ENCODE measurements at regions not wholly inside any gene's neighbourhood (a gene's known extent, or its start where the extent isn't known, plus 50 kb on each side); places are given as distances from the start of the nearest gene placed in this dataset.

GRCh38 chr3:197456261-197457091 is 99.3 kb downstream of the BDH1 start (continued):
- TF ChIP-seq ZSCAN31 (CRISPR knock-in tag; IDR thresholded peaks at IDR 0.05; ENCODE audit: low read depth) (0 out of 2 replicates have a peak, but pooled peaks have one; percentile 9), ZNF441 (CRISPR knock-in tag; IDR thresholded peaks at IDR 0.05; ENCODE audit: borderline replicate concordance) (no peak), CBFB (CRISPR knock-in tag; IDR thresholded peaks at IDR 0.05) (peak; percentile 53; the same call in 1 of the 2 replicates), KLF16 (CRISPR knock-in tag; IDR thresholded peaks at IDR 0.05) (peak in 1 of 2 experiments; percentile 22; a peak in 1 of 4 replicates), HNRNPL (IDR thresholded peaks at IDR 0.05; ENCODE audit: low read depth, low read length) (0 out of 2 replicates have a peak, but pooled peaks have one; percentile 27), KMT2B (CRISPR knock-in tag; IDR thresholded peaks at IDR 0.05) (peak; percentile 51; the same call in 1 of the 2 replicates), ZNF263 (CRISPR knock-in tag; IDR thresholded peaks at IDR 0.05) (no peak), NRL (CRISPR knock-in tag; IDR thresholded peaks at IDR 0.05; ENCODE audit: borderline replicate concordance) (peak; percentile 45; the same call in 1 of the 2 replicates), ELF3 (CRISPR knock-in tag; IDR thresholded peaks at IDR 0.05) (peak; percentile 71), FOXA3 (CRISPR knock-in tag; IDR thresholded peaks at IDR 0.05) (0 out of 2 replicates have a peak, but pooled peaks have one; percentile 18), ZNF563 (CRISPR knock-in tag; IDR thresholded peaks at IDR 0.05) (peak; percentile 60; the same call in 1 of the 2 replicates), KDM2A (CRISPR knock-in tag; IDR thresholded peaks at IDR 0.05; ENCODE audit: borderline replicate concordance, low read depth) (peak; percentile 67; the same call in 1 of the 2 replicates), ZNF577 (CRISPR knock-in tag; IDR thresholded peaks at IDR 0.05; ENCODE audit: borderline replicate concordance, low read depth) (no peak), KMT2A (CRISPR knock-in tag; IDR thresholded peaks at IDR 0.05) (peak; percentile 70; the same call in 1 of the 2 replicates), RARG (CRISPR knock-in tag; IDR thresholded peaks at IDR 0.05; ENCODE audit: low read depth) (no peak), KDM3A (CRISPR knock-in tag; IDR thresholded peaks at IDR 0.05; ENCODE audit: low read depth) (peak; percentile 65; the same call in 1 of the 2 replicates), ZNF569 (CRISPR knock-in tag; IDR thresholded peaks at IDR 0.05; ENCODE audit: borderline replicate concordance) (no peak), ZNF816 (CRISPR knock-in tag; IDR thresholded peaks at IDR 0.05; ENCODE audit: borderline replicate concordance) (no peak), HCFC1 (IDR thresholded peaks at IDR 0.05; ENCODE audit: low read depth, low read length) (no peak), THAP9 (CRISPR knock-in tag; IDR thresholded peaks at IDR 0.05; ENCODE audit: borderline replicate concordance) (peak; percentile 41; the same call in 1 of the 2 replicates)
- TF ChIP-seq, protein P1, sequence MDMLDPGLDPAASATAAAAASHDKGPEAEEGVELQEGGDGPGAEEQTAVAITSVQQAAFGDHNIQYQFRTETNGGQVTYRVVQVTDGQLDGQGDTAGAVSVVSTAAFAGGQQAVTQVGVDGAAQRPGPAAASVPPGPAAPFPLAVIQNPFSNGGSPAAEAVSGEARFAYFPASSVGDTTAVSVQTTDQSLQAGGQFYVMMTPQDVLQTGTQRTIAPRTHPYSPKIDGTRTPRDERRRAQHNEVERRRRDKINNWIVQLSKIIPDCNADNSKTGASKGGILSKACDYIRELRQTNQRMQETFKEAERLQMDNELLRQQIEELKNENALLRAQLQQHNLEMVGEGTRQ (IDR thresholded peaks at IDR 0.05; ENCODE audit: low read depth, low read length): peak; percentile 74
- TF ChIP-seq, protein P1 (CRISPR knock-in tag; IDR thresholded peaks at IDR 0.05; ENCODE audit: borderline replicate concordance): peak; percentile 89; the same call in 1 of the 2 replicates
- TF ChIP-seq, protein P2, sequence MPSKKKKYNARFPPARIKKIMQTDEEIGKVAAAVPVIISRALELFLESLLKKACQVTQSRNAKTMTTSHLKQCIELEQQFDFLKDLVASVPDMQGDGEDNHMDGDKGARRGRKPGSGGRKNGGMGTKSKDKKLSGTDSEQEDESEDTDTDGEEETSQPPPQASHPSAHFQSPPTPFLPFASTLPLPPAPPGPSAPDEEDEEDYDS (CRISPR knock-in tag; IDR thresholded peaks at IDR 0.05): peak; percentile 55; the same call in 1 of the 2 replicates
- TF ChIP-seq, protein P3, sequence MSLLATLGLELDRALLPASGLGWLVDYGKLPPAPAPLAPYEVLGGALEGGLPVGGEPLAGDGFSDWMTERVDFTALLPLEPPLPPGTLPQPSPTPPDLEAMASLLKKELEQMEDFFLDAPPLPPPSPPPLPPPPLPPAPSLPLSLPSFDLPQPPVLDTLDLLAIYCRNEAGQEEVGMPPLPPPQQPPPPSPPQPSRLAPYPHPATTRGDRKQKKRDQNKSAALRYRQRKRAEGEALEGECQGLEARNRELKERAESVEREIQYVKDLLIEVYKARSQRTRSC (CRISPR knock-in tag; IDR thresholded peaks at IDR 0.05; ENCODE audit: low read depth): no peak

All from HepG2 (cell line).